CD8-positive, alpha-beta memory T cell (primary cell): ENCODE measurements at regions not wholly inside any gene's neighbourhood (a gene's known extent, or its start where the extent isn't known, plus 50 kb on each side); places are given as distances from the start of the nearest gene placed in this dataset.

Experiments used
- CTCF ChIA-PET: fragments of 350-600 bp; sonication (Branson Sonifier 250); formaldehyde crosslinking; loops from one replicate; lab custom pipeline; 2021; ENCODE audit warnings: antibody characterized with exemption; lab: Charles Lee
- POLR2A ChIA-PET: fragments of 350-600 bp; sonication (Branson Sonifier 250); formaldehyde crosslinking; loops from one replicate; lab custom pipeline; 2021; ENCODE audit warnings: antibody characterized with exemption; lab: Charles Lee
- DNase-seq, 5 donors: peaks; one replicate each; pipeline versions ENCODE4 v3.0.0 to v3.0.0-alpha.2; 2020 to 2022; ENCODE audit warnings: mixed read lengths in 1 of 5
- H3K27ac ChIP-seq: one replicate; pipeline ENCODE4 v1.7.0; 2013; ENCODE audit warnings: low read depth, mild to moderate bottlenecking, low read length, moderate library complexity
- H3K27me3 ChIP-seq: 2 replicates; pipeline ENCODE4 v1.7.0; 2013; ENCODE audit warnings: low read length, mild to moderate bottlenecking; ENCODE audit not compliant: insufficient read depth, poor library complexity, severe bottlenecking
- H3K36me3 ChIP-seq: 2 replicates; pipeline ENCODE4 v1.7.0; 2013; ENCODE audit warnings: mild to moderate bottlenecking, low read length, moderate library complexity; ENCODE audit not compliant: insufficient read depth
- H3K4me1 ChIP-seq: 2 replicates; pipeline ENCODE4 v1.7.0; 2013; ENCODE audit warnings: mild to moderate bottlenecking, low read length, moderate library complexity; ENCODE audit not compliant: insufficient read depth
- H3K4me3 ChIP-seq: 2 replicates; pipeline ENCODE4 v1.7.0; 2013; ENCODE audit warnings: mild to moderate bottlenecking, low read length
- H3K9me3 ChIP-seq: 2 replicates; pipeline ENCODE4 v1.7.0; 2013; ENCODE audit warnings: mild to moderate bottlenecking, low read length
- H3K27ac Mint-ChIP-seq, 8 donors: one replicate each; pipeline ENCODE4 v1.8.0; 2020 to 2021; ENCODE audit warnings: mixed read lengths in 8 of 8, mild to moderate bottlenecking in 6 of 8, inconsistent platforms in 3 of 8, moderate library complexity in 3 of 8
- H3K27me3 Mint-ChIP-seq, 2 donors: one replicate each; pipeline ENCODE4 v1.8.0; 2020 to 2021; ENCODE audit warnings: mixed read lengths in 2 of 2, mild to moderate bottlenecking in 1 of 2, moderate library complexity in 1 of 2
- H3K36me3 Mint-ChIP-seq, 3 donors: one replicate each; pipeline ENCODE4 v1.8.0; 2020 to 2021; ENCODE audit warnings: mixed read lengths in 3 of 3, inconsistent platforms in 1 of 3, mild to moderate bottlenecking in 1 of 3
- H3K4me1 Mint-ChIP-seq, 3 donors: one replicate each; pipeline ENCODE4 v1.8.0; 2020 to 2021; ENCODE audit warnings: mixed read lengths in 3 of 3, inconsistent platforms in 1 of 3, mild to moderate bottlenecking in 1 of 3
- H3K4me3 Mint-ChIP-seq, 7 donors: one replicate each; pipeline ENCODE4 v1.8.0; 2020 to 2021; ENCODE audit warnings: mixed read lengths in 7 of 7, mild to moderate bottlenecking in 6 of 7, moderate library complexity in 4 of 7, inconsistent platforms in 2 of 7
- H3K9me3 Mint-ChIP-seq, 5 donors: one replicate each; pipeline ENCODE4 v1.8.0; 2020 to 2022; ENCODE audit warnings: mixed read lengths in 5 of 5, mild to moderate bottlenecking in 3 of 5, moderate library complexity in 2 of 5, inconsistent platforms in 1 of 5

GRCh38 chr14:40936861-40937260, 669.8 kb upstream of the LRFN5 start:
- no peak overlapping the region for H3K4me3 ChIP-seq
- Mint-ChIP-seq H3K4me1 (no peaks in the 10 kb centered on the region), H3K4me3 (no peak overlapping the region), H3K27ac (no peak overlapping the region), H3K36me3 (no peaks in the 10 kb centered on the region), H3K9me3 (peaks cover 0 to 7% (median 6%) of the 10 kb centered on the region in 5 donors), H3K27me3 (no peaks in the 10 kb centered on the region)
- CTCF ChIA-PET = no interaction called here
- no peaks in the 10 kb centered on the region for H3K27me3 ChIP-seq
- H3K27ac ChIP-seq = no peak overlapping the region
- no peak for DNase-seq
- H3K36me3 ChIP-seq = no peaks in the 10 kb centered on the region
- POLR2A ChIA-PET = no interaction called here
- no peaks in the 10 kb centered on the region for H3K4me1 ChIP-seq
- H3K9me3 ChIP-seq = no peaks in the 10 kb centered on the region

GRCh38 chr14:40920380-40920779, 686.3 kb upstream of the LRFN5 start:
- POLR2A ChIA-PET = no interaction called here
- H3K36me3 ChIP-seq = no peaks in the 10 kb centered on the region
- CTCF ChIA-PET = no interaction called here

GRCh38 chr14:40911141-40911540, 695.5 kb upstream of the LRFN5 start:
- no peaks in the 10 kb centered on the region for H3K27me3 ChIP-seq
- Mint-ChIP-seq H3K4me1 (no peaks in the 10 kb centered on the region), H3K27me3 (no peaks in the 10 kb centered on the region), H3K9me3 (peaks cover 0 to 9% (median 2%) of the 10 kb centered on the region in 5 donors), H3K4me3 (no peak overlapping the region), H3K36me3 (no peaks in the 10 kb centered on the region), H3K27ac (no peak overlapping the region)
- ChIA-PET POLR2A (no interaction called here), CTCF (no interaction called here)
- H3K9me3 ChIP-seq = no peaks in the 10 kb centered on the region
- H3K27ac ChIP-seq = no peak overlapping the region
- no peaks in the 10 kb centered on the region for H3K36me3 ChIP-seq
- H3K4me1 ChIP-seq = no peaks in the 10 kb centered on the region
- H3K4me3 ChIP-seq = no peak overlapping the region
- no peak for DNase-seq

More at GRCh38 chr14:40920380-40920779, 686.3 kb upstream of the LRFN5 start:
- no peak for DNase-seq
- Histone ChIP-seq H3K9me3 (no peaks in the 10 kb centered on the region), H3K4me1 (no peaks in the 10 kb centered on the region), H3K27me3 (no peaks in the 10 kb centered on the region), H3K27ac (no peak overlapping the region), H3K4me3 (no peak overlapping the region)
- no peak overlapping the region for H3K27ac Mint-ChIP-seq
- H3K4me1 Mint-ChIP-seq = no peaks in the 10 kb centered on the region
- H3K4me3 Mint-ChIP-seq = no peak overlapping the region
- no peaks in the 10 kb centered on the region for H3K27me3 Mint-ChIP-seq
- no peaks in the 10 kb centered on the region for H3K36me3 Mint-ChIP-seq
- H3K9me3 Mint-ChIP-seq = peaks cover 0 to 6% (median 3%) of the 10 kb centered on the region in 5 donors

- no peaks in the 10 kb centered on the region for H3K36me3 Mint-ChIP-seq
- no peak for DNase-seq
- no peak overlapping the region for H3K27ac Mint-ChIP-seq
- Histone ChIP-seq H3K27me3 (no peaks in the 10 kb centered on the region), H3K27ac (no peak overlapping the region), H3K4me1 (no peaks in the 10 kb centered on the region), H3K4me3 (no peak overlapping the region), H3K9me3 (no peaks in the 10 kb centered on the region), H3K36me3 (no peaks in the 10 kb centered on the region)
- no peak overlapping the region for H3K4me3 Mint-ChIP-seq
- CTCF ChIA-PET = no interaction called here
- no peaks in the 10 kb centered on the region for H3K27me3 Mint-ChIP-seq
- H3K4me1 Mint-ChIP-seq = no peaks in the 10 kb centered on the region
- peaks cover 0 to 9% (median 2%) of the 10 kb centered on the region in 5 donors for H3K9me3 Mint-ChIP-seq
- POLR2A ChIA-PET = no interaction called here
Observed at GRCh38 chr14:40909906-40910305, 696.8 kb upstream of the LRFN5 start.

GRCh38 chr14:40903709-40904108, 703.0 kb upstream of the LRFN5 start:
- Mint-ChIP-seq H3K9me3 (peaks cover 3 to 10% (median 5%) of the 10 kb centered on the region in 5 donors), H3K27me3 (no peaks in the 10 kb centered on the region), H3K4me3 (no peak overlapping the region), H3K27ac (no peak overlapping the region), H3K4me1 (no peaks in the 10 kb centered on the region), H3K36me3 (no peaks in the 10 kb centered on the region)
- ChIA-PET POLR2A (no interaction called here), CTCF (no interaction called here)
- no peak overlapping the region for H3K4me3 ChIP-seq
- no peaks in the 10 kb centered on the region for H3K27me3 ChIP-seq
- H3K9me3 ChIP-seq = no peaks in the 10 kb centered on the region
- H3K36me3 ChIP-seq = no peaks in the 10 kb centered on the region
- no peak for DNase-seq
- no peak overlapping the region for H3K27ac ChIP-seq
- H3K4me1 ChIP-seq = no peaks in the 10 kb centered on the region

- Mint-ChIP-seq H3K9me3 (peaks cover 2 to 17% (median 15%) of the 10 kb centered on the region in 5 donors), H3K27me3 (no peaks in the 10 kb centered on the region), H3K4me1 (no peaks in the 10 kb centered on the region), H3K27ac (no peak overlapping the region), H3K36me3 (no peaks in the 10 kb centered on the region), H3K4me3 (no peak overlapping the region)
- Histone ChIP-seq H3K36me3 (no peaks in the 10 kb centered on the region), H3K9me3 (no peaks in the 10 kb centered on the region), H3K27me3 (no peaks in the 10 kb centered on the region), H3K27ac (no peak overlapping the region), H3K4me3 (no peak overlapping the region), H3K4me1 (no peaks in the 10 kb centered on the region)
- POLR2A ChIA-PET = no interaction called here
- CTCF ChIA-PET = no interaction called here
- DNase-seq = no peak
Observed at GRCh38 chr14:40899435-40899834, 707.2 kb upstream of the LRFN5 start.

GRCh38 chr14:40894846-40895245, 711.8 kb upstream of the LRFN5 start:
- Histone ChIP-seq H3K27ac (no peak overlapping the region), H3K4me3 (no peak overlapping the region), H3K27me3 (no peaks in the 10 kb centered on the region), H3K9me3 (no peaks in the 10 kb centered on the region), H3K4me1 (no peaks in the 10 kb centered on the region), H3K36me3 (no peaks in the 10 kb centered on the region)
- Mint-ChIP-seq H3K4me3 (no peak overlapping the region), H3K27ac (peak overlapping the region in 1 of 8 donors; percentile 80), H3K9me3 (peaks cover 6 to 17% (median 10%) of the 10 kb centered on the region in 5 donors), H3K27me3 (no peaks in the 10 kb centered on the region), H3K4me1 (no peaks in the 10 kb centered on the region), H3K36me3 (no peaks in the 10 kb centered on the region)
- ChIA-PET POLR2A (no interaction called here), CTCF (no interaction called here)
- no peak for DNase-seq

- no peak overlapping the region for H3K27ac ChIP-seq
- H3K4me1 ChIP-seq = no peaks in the 10 kb centered on the region
- H3K4me3 Mint-ChIP-seq = no peak overlapping the region
- CTCF ChIA-PET = no interaction called here
- no peak for DNase-seq
- H3K36me3 ChIP-seq = no peaks in the 10 kb centered on the region
- H3K9me3 ChIP-seq = no peaks in the 10 kb centered on the region
- H3K4me1 Mint-ChIP-seq = no peaks in the 10 kb centered on the region
- POLR2A ChIA-PET = no interaction called here
- peaks cover 2 to 10% (median 7%) of the 10 kb centered on the region in 5 donors for H3K9me3 Mint-ChIP-seq
- no peak overlapping the region for H3K27ac Mint-ChIP-seq
- no peak overlapping the region for H3K4me3 ChIP-seq
- H3K36me3 Mint-ChIP-seq = no peaks in the 10 kb centered on the region
- H3K27me3 ChIP-seq = no peaks in the 10 kb centered on the region
- H3K27me3 Mint-ChIP-seq = no peaks in the 10 kb centered on the region
Observed at GRCh38 chr14:40889126-40889525, 717.5 kb upstream of the LRFN5 start.

GRCh38 chr14:40887912-40888311, 718.8 kb upstream of the LRFN5 start:
- no peaks in the 10 kb centered on the region for H3K36me3 Mint-ChIP-seq
- no peaks in the 10 kb centered on the region for H3K27me3 Mint-ChIP-seq
- no peak overlapping the region for H3K4me3 Mint-ChIP-seq
- CTCF ChIA-PET = no interaction called here
- Histone ChIP-seq H3K4me3 (no peak overlapping the region), H3K27me3 (no peaks in the 10 kb centered on the region), H3K36me3 (no peaks in the 10 kb centered on the region), H3K9me3 (no peaks in the 10 kb centered on the region), H3K4me1 (no peaks in the 10 kb centered on the region), H3K27ac (no peak overlapping the region)
- H3K4me1 Mint-ChIP-seq = no peaks in the 10 kb centered on the region
- peaks cover 2 to 10% (median 7%) of the 10 kb centered on the region in 5 donors for H3K9me3 Mint-ChIP-seq
- H3K27ac Mint-ChIP-seq = no peak overlapping the region
- DNase-seq = no peak
- POLR2A ChIA-PET = no interaction called here
